Chondrocyte (in vitro differentiated cells): ENCODE measurements at regions not wholly inside any gene's neighbourhood (a gene's known extent, or its start where the extent isn't known, plus 50 kb on each side); places are given as distances from the start of the nearest gene placed in this dataset.
"Not testable (repeated sequence)": the region's sequence is repeated elsewhere in the genome, so short reads cannot be mapped to it uniquely, and the experiment has no call there.

Experiments used
- DNase-seq: peaks from one replicate; pipeline ENCODE4 v3.0.0; 2021; ENCODE audit warnings: mixed read lengths, low spot score
- H3K27ac Mint-ChIP-seq: one replicate; pipeline ENCODE4 v1.8.0; 2021; ENCODE audit warnings: mild to moderate bottlenecking, moderate library complexity, mixed read lengths; ENCODE audit not compliant: unreplicated experiment
- H3K27me3 Mint-ChIP-seq: 2 replicates; pipeline ENCODE4 v1.8.0; 2021; ENCODE audit warnings: low read depth, mixed read lengths
- H3K36me3 Mint-ChIP-seq: 2 replicates; pipeline ENCODE4 v1.8.0; 2021; ENCODE audit warnings: low read depth, mixed read lengths
- H3K4me1 Mint-ChIP-seq: 2 replicates; pipeline ENCODE4 v1.8.0; 2021; ENCODE audit warnings: low read depth, mild to moderate bottlenecking, mixed read lengths
- H3K4me3 Mint-ChIP-seq: one replicate; pipeline ENCODE4 v1.8.0; 2021; ENCODE audit warnings: mild to moderate bottlenecking, moderate library complexity, mixed read lengths; ENCODE audit not compliant: unreplicated experiment
- H3K9me3 Mint-ChIP-seq: 2 replicates; pipeline ENCODE4 v1.8.0; 2021; ENCODE audit warnings: low read depth, mixed read lengths
- TF ChIP-seq, protein P1 (sequence below): fragments of 200-600 bp; sonication (generic); IDR thresholded peaks from 2 replicates; pipeline ENCODE4 v1.5.0; 2021; ENCODE audit warnings: antibody characterized with exemption, mild to moderate bottlenecking, moderate library complexity

DNA sequence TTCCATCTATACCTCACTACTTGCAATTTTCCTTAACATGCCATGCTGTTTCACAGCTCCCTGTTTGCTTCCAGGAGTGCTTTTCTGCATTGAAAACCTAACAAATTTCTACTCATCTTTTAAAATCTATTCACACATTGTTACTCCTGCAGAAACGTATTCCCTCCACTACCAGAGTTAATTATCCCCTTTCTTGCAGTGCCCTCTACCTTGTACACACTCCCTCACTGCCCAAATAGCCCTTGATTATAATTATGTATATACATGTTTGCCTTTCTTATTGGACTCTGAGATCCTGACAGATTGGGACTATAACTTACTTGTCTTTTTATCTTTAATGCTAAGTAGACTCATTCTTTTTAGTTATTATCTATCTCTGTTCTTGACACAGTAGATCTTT is 325.0 kb downstream of the OXSM start:
- Mint-ChIP-seq H3K4me1 (no peaks in the 10 kb centered on the region), H3K36me3 (no peaks in the 10 kb centered on the region), H3K27ac (no peak overlapping the region), H3K9me3 (no peaks in the 10 kb centered on the region), H3K4me3 (no peak overlapping the region), H3K27me3 (peaks cover 6% of the 10 kb centered on the region)
- TF ChIP-seq, protein P1, sequence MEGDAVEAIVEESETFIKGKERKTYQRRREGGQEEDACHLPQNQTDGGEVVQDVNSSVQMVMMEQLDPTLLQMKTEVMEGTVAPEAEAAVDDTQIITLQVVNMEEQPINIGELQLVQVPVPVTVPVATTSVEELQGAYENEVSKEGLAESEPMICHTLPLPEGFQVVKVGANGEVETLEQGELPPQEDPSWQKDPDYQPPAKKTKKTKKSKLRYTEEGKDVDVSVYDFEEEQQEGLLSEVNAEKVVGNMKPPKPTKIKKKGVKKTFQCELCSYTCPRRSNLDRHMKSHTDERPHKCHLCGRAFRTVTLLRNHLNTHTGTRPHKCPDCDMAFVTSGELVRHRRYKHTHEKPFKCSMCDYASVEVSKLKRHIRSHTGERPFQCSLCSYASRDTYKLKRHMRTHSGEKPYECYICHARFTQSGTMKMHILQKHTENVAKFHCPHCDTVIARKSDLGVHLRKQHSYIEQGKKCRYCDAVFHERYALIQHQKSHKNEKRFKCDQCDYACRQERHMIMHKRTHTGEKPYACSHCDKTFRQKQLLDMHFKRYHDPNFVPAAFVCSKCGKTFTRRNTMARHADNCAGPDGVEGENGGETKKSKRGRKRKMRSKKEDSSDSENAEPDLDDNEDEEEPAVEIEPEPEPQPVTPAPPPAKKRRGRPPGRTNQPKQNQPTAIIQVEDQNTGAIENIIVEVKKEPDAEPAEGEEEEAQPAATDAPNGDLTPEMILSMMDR: no peak
- DNase-seq: no peak

DNA sequence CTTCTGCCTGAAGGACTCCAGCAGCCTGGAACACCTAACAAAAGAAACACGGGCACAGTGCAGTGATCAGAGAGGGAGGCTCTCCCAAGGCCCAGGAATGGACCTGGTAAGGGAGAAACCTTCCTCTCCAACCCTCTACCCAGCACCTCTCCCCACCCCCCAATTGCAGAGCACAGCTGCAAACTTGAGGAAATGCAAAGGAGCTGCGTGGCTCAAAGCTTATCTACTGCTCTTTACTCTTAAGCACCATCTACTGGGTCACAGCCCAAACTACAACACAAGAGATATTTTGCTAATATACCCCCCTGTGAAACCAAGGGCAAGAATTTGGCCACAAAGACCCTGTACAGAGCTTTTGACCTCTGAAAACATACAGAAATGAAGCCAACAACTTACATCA is 328.3 kb downstream of the OXSM start:
- H3K9me3 Mint-ChIP-seq: peaks cover 9% of the 10 kb centered on the region
- H3K36me3 Mint-ChIP-seq: no peaks in the 10 kb centered on the region
- no peaks in the 10 kb centered on the region for H3K4me1 Mint-ChIP-seq
- no peak for DNase-seq
- H3K27ac Mint-ChIP-seq: no peak overlapping the region
- H3K27me3 Mint-ChIP-seq: peaks cover 8% of the 10 kb centered on the region
- TF ChIP-seq, protein P1: peak; percentile 47
- H3K4me3 Mint-ChIP-seq: no peak overlapping the region

DNA sequence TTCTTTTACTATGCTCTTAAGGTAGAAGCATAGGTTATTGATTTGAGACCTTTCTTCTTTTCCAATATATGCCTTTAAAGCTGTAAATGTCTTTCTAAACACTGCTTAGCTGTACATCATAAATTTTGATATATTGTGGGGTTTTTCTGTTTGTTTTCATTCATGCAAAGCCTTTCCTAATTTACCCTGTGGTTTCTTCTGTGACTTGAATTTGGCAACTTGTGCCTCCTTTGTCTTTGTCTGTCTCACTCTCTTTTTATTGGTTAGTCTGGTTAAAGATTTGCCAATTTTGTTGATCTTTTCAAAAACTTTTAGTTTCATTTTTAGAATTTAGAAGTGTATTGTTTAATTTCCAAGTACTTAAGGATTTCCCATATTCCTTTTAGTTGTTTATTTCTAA is 343.1 kb downstream of the OXSM start:
- no peaks in the 10 kb centered on the region for H3K36me3 Mint-ChIP-seq
- H3K27me3 Mint-ChIP-seq: no peaks in the 10 kb centered on the region
- no peaks in the 10 kb centered on the region for H3K9me3 Mint-ChIP-seq
- no peaks in the 10 kb centered on the region for H3K4me1 Mint-ChIP-seq
- DNase-seq: no peak
- TF ChIP-seq, protein P1: no peak
- no peak overlapping the region for H3K4me3 Mint-ChIP-seq
- no peak overlapping the region for H3K27ac Mint-ChIP-seq

DNA sequence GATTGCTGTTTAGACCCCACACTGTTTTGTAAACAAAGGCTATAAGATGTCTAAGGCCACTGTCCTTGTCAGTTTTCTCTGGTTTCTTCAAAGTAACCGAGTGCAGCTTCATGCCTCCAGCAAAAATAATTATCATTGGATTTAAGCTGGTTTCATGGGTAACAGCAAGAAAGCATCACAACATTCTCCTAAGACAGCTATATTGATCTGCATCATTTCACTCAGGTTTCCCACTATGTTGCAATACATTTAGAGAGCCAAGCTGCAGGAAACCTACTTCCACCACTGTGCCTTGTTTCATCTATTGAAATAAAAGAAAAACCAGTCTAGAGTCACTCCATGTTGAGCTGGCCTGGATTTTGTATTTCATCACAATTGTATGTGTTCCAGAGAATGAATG is 351.4 kb downstream of the OXSM start:
- Mint-ChIP-seq H3K27ac (no peak overlapping the region), H3K4me3 (no peak overlapping the region)

DNA sequence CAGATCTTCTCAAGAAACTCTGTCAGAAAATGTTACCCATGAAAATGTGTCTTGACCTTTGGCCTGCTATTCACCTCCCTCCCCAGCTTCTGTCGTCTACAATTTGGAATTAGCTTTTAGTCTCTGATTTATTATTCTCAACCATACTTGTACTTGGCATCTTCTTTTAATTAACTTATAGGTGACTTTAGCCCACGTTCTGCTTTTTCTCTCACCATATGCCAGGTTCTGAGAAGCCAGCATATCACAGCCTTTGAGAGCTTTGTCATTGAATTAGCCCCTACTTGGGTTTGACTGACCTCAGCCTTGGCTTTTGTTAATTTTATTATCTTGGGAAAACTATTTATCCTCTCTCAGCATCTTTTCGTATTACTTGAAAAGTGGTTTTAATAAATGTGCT is 355.9 kb downstream of the OXSM start:
- no peak for DNase-seq
- Mint-ChIP-seq H3K4me3 (no peak overlapping the region), H3K9me3 (no peaks in the 10 kb centered on the region), H3K27me3 (no peaks in the 10 kb centered on the region), H3K36me3 (no peaks in the 10 kb centered on the region), H3K27ac (no peak overlapping the region), H3K4me1 (no peaks in the 10 kb centered on the region)
- TF ChIP-seq, protein P1: no peak

More for the DNA sequence above, 351.4 kb downstream of the OXSM start:
- Mint-ChIP-seq H3K36me3 (no peaks in the 10 kb centered on the region), H3K27me3 (no peaks in the 10 kb centered on the region), H3K4me1 (no peaks in the 10 kb centered on the region), H3K9me3 (peaks cover 12% of the 10 kb centered on the region)
- TF ChIP-seq, protein P1: no peak
- no peak for DNase-seq

DNA sequence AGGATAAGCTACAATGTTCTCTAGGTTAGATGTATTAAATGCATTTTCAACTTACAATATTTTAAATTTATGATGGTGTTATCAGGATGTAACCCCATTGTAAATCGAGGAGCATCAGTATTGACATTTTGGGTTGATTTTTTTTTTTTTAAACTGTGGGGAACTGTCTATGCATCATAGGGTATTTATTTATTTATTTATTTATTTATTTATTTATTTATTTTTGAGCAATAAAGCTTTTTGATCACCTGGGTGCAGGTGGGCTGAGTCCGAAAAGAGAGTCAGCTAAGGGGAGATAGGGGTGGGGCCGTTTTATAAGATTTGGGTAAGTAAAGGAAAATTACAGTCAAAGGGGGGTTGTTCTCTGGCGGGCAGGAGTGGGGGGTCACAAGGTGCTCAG is 367.5 kb downstream of the OXSM start:
- not testable (repeated sequence) for H3K4me1 Mint-ChIP-seq, H3K4me3 Mint-ChIP-seq, H3K27ac Mint-ChIP-seq, H3K27me3 Mint-ChIP-seq, H3K36me3 Mint-ChIP-seq, DNase-seq, H3K9me3 Mint-ChIP-seq
